ENCODE measurements at regions not wholly inside any gene's neighbourhood (a gene's known extent, or its start where the extent isn't known, plus 50 kb on each side); places are given as distances from the start of the nearest gene placed in this dataset.
"Not testable (repeated sequence)": the region's sequence is repeated elsewhere in the genome, so short reads cannot be mapped to it uniquely, and the experiment has no call there.

- DNase-seq = no peak
Measured at GRCh38 chr2:106339609-106340008, 128.6 kb downstream of the RGPD3 start.

- DNase-seq = no peak
Measured at GRCh38 chr2:106339132-106339531, 129.1 kb downstream of the RGPD3 start.

- DNase-seq = no peak
Measured at GRCh38 chr2:106338043-106338442, 130.2 kb downstream of the RGPD3 start.

- no peak for DNase-seq
Measured at GRCh38 chr2:106336737-106337136, 131.5 kb downstream of the RGPD3 start.

- no peak for DNase-seq
Measured at GRCh38 chr2:106336108-106336507, 132.1 kb downstream of the RGPD3 start.

GRCh38 chr2:106334802-106335201 lies 133.4 kb downstream of the RGPD3 start:
- no peak for DNase-seq

GRCh38 chr2:106333253-106333873 lies 134.8 kb downstream of the RGPD3 start:
- DNase-seq = not testable (repeated sequence)

GRCh38 chr2:106332054-106332453 lies 136.2 kb downstream of the RGPD3 start:
- no peak for DNase-seq

- DNase-seq = not testable (repeated sequence)
Measured at GRCh38 chr2:106330384-106331261, 136.5 kb upstream of the UXS1 start.

GRCh38 chr2:106323337-106324013 lies 129.4 kb upstream of the UXS1 start:
- DNase-seq = no peak

GRCh38 chr2:106322281-106322680 lies 128.2 kb upstream of the UXS1 start:
- no peak for DNase-seq

- DNase-seq = not testable (repeated sequence)
Measured at GRCh38 chr2:106320439-106320838, 126.3 kb upstream of the UXS1 start.

- DNase-seq = no peak
Measured at GRCh38 chr2:106316915-106317314, 122.8 kb upstream of the UXS1 start.

GRCh38 chr2:106314444-106314843 lies 120.3 kb upstream of the UXS1 start:
- DNase-seq = no peak

- DNase-seq = no peak
Measured at GRCh38 chr2:106311041-106311370, 116.9 kb upstream of the UXS1 start.

GRCh38 chr2:106307860-106308259 lies 113.8 kb upstream of the UXS1 start:
- DNase-seq = no peak

- DNase-seq = no peak
Measured at GRCh38 chr2:106306387-106306786, 112.3 kb upstream of the UXS1 start.

- no peak for DNase-seq
Measured at GRCh38 chr2:106304612-106305184, 110.6 kb upstream of the UXS1 start.

GRCh38 chr2:106299696-106300095 lies 105.6 kb upstream of the UXS1 start:
- no peak for DNase-seq

GRCh38 chr2:106296182-106296815 lies 102.2 kb upstream of the UXS1 start:
- no peak for DNase-seq

- DNase-seq = no peak
Measured at GRCh38 chr2:106294182-106294581, 100.1 kb upstream of the UXS1 start.

GRCh38 chr2:106293271-106293783 lies 99.2 kb upstream of the UXS1 start:
- no peak for DNase-seq

GRCh38 chr2:106292627-106293026 lies 98.5 kb upstream of the UXS1 start:
- no peak for DNase-seq
